Fibroblast of gingiva (primary cell): ENCODE measurements at regions not wholly inside any gene's neighbourhood (a gene's known extent, or its start where the extent isn't known, plus 50 kb on each side); places are given as distances from the start of the nearest gene placed in this dataset.

Experiments used
- DNase-seq: peaks from one replicate; pipeline ENCODE4 v3.0.0-alpha.2; 2011; ENCODE audit warnings: low read depth

DNA sequence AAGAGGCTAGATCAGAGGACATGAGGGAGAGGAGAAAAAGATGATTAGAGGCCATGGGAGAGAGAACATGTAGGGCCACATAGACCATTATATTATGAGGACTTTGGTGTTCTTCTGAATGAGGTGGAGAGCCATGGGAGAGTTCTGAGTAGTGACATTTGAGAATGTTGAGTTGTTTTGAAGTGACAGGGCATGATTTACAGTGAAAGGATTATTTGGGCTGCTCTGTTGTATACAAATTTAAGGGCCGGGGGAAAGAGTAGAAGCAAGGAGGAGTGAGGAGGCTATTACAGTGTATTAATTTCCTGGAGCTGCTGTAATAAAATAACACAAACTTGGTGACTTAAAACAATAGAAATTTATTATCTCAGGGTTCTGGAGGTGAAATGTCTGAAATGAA is 102.5 kb upstream of the RGS4 start:
- DNase-seq: no peak

GRCh38 chr1:162964901-162965300 is 103.9 kb upstream of the CCDC190 start:
- no peak for DNase-seq

- peak; percentile 3 for DNase-seq
Observed at GRCh38 chr1:162956922-162957321, 95.9 kb upstream of the CCDC190 start.

- peak; percentile 6 for DNase-seq
Observed at GRCh38 chr1:162954824-162955223, 93.8 kb upstream of the CCDC190 start.

DNA sequence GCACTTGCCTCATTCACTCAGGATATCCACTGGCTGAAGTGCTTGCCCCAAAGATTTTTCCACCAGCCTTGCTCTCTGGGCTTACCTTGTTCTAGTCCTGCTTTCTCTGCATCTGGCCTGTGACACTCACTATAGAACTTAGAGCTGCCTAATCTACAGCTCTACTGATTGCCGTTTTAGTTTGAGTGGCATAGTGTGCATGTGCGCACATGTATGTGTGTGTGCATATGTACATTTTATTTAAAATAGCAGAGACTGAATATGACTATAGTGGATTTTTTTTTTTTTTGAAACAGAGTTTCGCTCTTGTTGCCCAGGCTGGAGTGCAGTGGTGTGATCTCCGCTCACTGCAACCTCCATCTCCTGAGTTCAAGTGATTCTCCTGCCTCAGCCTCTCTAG is 92.0 kb upstream of the CCDC190 start:
- no peak for DNase-seq

- no peak for DNase-seq
Observed at GRCh38 chr1:162951553-162952315, 90.8 kb upstream of the CCDC190 start.

- DNase-seq: no peak
Observed at GRCh38 chr1:162950187-162950586, 89.2 kb upstream of the CCDC190 start.

- DNase-seq: no peak
Observed at GRCh38 chr1:162946701-162947100, 85.7 kb upstream of the CCDC190 start.

DNA sequence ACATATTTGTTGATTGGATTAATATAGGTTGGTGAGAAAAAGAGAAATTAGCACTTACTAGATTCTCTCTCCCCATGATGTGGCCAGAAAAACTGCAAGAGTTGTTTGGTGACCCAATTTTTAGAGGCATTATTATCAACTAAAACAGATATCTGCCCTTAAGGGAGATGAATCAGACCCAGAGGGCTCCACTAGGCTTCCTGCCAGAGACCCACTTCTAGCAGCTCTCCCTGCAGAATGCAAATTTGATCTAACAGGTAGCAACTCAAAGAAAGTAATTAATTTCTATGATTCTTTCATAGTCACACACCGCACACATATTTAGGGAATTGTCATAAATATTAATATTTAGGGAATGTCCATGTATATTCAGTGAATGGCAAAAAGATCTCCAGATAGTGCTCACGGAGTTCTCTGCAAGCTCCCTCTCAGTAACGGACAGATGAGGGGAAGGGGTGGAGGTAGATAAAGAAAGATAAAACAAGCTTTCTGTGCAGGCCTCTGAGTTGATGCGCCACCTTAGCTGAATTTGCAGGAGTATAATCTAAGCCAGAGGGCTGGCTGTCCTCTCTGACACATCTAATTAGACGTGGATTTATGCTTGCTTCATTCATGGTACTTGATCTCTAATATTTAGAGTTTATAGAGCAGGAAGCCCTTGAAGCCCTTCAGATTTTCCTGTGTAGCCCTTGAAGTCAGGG is 84.1 kb upstream of the CCDC190 start:
- no peak for DNase-seq

- DNase-seq: peak; percentile 43
Observed at GRCh38 chr1:162943622-162944021, 82.6 kb upstream of the CCDC190 start.

DNA sequence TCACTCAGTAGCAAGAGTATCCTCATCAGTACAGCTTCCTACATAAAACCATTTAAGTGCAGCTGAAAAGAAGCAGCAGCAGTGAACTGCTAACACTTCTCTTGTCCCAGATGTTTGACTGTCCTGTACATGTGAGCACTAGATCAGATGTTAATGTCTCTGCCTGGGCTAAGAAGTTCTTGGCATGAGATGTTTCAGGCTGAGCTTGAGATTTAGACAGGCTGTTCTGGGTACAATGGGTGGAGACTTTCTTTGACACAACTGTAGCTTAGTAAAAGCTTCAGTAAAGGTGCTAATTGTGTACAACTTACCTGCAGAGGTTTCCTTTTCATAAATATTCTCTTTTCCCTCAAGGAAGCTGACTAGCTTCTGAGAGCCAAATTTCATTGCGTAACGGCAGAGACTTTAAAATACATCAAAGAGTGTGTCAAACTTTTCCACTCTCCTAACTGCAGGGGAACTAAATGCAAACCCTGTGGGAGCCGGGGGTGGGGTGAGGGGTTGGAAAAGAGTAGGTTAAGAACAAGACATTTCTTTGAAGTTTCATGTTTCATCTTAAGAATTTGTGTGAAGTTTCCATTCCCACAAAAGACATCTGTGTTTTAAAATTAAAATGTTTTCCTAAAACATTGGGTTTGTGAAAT is 82.1 kb upstream of the CCDC190 start:
- DNase-seq: peak; percentile 48

DNA sequence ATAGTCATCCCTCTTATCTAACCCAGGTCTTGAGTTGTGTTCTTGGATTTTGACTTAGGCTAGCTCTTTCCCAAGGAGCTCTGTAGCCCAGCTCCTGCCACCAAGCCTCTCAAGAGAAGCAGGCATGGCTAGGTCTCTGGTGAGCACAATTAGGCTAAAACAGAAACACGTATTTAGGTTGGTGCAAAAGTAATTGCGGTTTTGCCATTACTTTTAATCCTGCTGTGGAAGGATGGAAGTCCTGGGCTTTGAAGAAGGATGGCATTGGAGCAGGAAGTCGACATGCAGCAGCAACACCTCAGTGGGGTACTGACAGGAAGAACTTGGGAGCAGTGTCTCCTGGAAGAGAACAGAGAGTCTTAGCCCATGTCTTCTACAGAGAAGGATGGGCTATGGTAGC is 80.0 kb upstream of the CCDC190 start:
- DNase-seq: no peak

GRCh38 chr1:162939035-162939434 is 78.1 kb upstream of the CCDC190 start:
- DNase-seq: no peak

DNA sequence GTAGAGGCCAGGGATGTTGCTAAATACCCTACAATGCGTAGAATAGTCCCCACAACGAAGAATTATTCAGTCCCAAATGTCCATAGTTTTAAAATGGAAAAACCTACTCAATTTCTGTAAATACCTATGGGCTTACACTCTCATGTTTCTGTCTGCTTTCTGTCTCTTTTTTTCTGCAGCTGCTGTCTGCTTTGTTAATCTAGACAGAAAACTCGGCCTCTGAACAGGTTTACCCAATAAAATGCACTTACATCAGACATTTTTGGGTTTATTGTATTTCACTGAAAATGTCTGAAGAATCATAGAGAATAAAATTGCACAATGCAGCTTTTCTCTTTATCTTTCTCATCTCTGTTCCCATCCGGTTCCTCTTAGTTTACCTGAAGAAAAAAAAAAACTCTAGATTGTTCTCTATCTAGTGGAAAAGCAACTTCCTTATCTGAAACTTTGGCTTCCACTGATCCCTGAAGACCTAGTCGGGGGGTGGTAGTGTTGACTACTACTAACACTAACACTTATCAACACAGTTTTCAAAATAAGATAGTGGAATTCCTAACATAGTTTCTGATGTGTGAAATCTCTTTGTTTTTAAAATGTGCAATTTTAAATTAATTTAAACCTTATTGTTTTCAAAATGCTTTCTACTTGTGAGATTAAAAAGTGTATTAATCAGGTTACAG is 76.9 kb upstream of the CCDC190 start:
- no peak for DNase-seq

- DNase-seq: no peak
Observed at GRCh38 chr1:162930976-162931560, 70.1 kb upstream of the CCDC190 start.

GRCh38 chr1:162930532-162930931 is 69.6 kb upstream of the CCDC190 start:
- DNase-seq: no peak

DNA sequence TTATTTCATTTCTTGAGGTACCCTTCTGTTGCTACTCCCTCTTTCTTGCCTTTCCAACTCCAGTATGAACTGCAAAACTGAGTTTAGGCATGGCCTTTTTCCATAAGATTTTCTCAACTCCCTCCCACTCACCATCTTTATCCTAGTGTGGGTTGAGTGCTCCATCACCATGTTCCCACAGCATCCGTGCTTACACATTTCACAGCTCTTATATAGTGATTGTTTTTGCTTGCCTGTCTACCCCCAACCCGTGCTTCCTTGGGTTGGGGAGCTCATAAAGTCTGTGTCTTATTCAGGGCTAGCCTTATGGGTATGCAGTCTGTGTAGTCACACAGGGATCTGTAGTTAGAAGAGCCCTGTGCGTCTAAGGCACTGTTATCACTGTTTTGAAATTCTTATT is 68.2 kb upstream of the CCDC190 start:
- no peak for DNase-seq

DNA sequence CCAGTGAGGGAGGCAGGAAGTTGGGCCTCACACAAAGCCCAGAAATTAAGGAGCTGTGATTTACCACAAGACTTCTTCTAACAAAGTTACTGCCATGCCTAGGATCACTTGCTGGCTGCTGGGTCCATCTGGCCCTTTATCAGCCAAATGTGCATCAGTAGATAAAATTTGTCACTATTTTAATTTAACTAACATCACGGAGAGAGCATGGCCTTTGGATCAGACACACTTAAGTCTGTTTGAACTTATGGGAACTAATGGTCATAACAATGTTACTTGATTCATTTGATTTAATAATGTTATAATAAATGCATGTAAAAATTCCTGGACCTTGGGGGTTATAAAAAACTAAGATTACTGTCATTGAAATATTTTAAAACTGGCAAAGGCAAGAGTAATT is 67.2 kb upstream of the CCDC190 start:
- no peak for DNase-seq

DNA sequence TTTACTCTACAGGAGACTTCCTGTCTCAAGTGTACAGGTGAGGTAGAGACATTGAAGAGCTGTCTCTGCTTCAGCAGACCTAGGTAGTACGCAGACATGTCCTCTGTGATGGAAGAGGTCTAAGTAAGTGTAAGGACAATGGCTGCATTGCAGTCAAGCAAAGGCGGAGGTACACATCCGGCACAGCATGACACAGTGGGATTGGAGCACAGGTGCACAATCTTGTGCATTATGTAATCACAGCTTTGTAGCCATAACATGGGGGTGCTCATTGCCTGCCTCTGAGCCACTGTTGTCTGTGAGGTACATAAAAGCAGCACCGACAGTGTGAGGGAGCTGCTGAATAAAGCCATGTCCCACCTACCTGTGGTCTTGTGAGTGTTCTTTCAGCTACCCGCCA is 66.4 kb upstream of the CCDC190 start:
- no peak for DNase-seq

DNA sequence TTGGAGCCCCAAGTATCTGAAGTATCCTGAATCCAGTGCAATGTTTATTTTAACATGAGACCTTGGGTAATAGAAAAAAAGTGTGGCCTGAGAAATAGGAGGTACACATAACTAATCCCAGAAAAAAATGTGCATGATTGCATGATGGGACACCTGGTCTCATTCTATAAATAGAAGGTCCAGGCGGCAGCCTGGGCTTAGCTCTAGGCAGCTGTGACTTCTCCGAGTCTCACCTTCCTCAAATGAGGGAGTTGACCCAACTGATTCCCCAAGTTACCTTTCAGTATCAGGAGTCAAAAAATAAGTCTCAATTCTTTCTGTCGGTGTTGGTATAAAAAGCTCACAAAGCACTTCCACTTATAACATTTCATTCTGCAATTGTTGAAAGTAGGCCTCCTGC is 65.9 kb upstream of the CCDC190 start:
- no peak for DNase-seq

DNA sequence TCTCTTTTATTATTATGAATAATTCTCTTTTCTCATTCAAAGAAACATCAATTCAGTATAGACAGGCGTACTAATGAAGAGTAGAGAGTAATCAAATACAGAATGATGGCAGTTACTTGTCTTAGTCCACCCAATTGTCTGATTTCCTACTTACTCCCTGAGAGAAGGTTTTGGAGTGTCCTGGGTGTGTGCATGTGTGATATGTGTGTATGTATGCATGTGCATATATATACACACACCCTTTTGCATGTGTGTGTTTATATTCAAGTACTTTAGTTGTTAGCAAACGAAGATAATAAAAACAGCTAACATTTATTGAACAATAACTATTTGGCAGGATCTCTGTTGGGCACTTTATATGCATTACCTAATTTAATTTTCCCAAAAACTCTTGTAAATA is 63.2 kb upstream of the CCDC190 start:
- DNase-seq: no peak

GRCh38 chr1:162922201-162922600 is 61.2 kb upstream of the CCDC190 start:
- DNase-seq: no peak
